D721Med (cell line): ENCODE measurements at regions not wholly inside any gene's neighbourhood (a gene's known extent, or its start where the extent isn't known, plus 50 kb on each side); places are given as distances from the start of the nearest gene placed in this dataset.

Experiments
- DNase-seq: peaks from one replicate; pipeline ENCODE4 v3.0.0; 2011; ENCODE audit warnings: low spot score; ENCODE audit not compliant: insufficient read length
- FAIRE-seq: peaks from 2 replicates; lab custom pipeline; 2011; peaks lifted over from hg19 to GRCh38; lab: Jason Lieb, UNC
- TF ChIP-seq, protein P1 (sequence below): IDR thresholded peaks from 2 replicates; pipeline ENCODE4 v1.5.1; 2012; ENCODE audit warnings: mild to moderate bottlenecking, control low read depth; ENCODE audit not compliant: insufficient read depth; ENCODE audit errors: missing control alignments

DNA sequence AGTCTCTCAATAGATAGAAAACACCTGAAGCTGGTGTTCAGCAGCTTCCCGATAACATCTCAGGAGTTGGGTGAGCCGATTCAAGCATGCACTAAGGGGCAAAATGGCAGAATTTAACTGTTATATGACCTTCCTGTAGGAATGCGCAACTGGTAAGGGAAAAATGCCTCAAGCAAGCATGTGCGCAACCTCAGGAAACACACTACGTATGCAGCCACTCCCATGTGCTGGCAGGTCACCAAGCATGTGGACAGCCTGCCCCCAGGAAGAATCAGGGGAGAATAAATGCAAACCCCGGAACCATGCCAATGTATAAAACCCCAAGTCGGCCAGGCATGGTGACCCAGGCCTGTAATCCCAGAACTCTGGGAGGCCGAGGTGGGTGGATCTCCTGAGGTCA is 645.6 kb downstream of the NYAP2 start:
- no peak for FAIRE-seq
- no peak for DNase-seq
- TF ChIP-seq, protein P1, sequence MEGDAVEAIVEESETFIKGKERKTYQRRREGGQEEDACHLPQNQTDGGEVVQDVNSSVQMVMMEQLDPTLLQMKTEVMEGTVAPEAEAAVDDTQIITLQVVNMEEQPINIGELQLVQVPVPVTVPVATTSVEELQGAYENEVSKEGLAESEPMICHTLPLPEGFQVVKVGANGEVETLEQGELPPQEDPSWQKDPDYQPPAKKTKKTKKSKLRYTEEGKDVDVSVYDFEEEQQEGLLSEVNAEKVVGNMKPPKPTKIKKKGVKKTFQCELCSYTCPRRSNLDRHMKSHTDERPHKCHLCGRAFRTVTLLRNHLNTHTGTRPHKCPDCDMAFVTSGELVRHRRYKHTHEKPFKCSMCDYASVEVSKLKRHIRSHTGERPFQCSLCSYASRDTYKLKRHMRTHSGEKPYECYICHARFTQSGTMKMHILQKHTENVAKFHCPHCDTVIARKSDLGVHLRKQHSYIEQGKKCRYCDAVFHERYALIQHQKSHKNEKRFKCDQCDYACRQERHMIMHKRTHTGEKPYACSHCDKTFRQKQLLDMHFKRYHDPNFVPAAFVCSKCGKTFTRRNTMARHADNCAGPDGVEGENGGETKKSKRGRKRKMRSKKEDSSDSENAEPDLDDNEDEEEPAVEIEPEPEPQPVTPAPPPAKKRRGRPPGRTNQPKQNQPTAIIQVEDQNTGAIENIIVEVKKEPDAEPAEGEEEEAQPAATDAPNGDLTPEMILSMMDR, result no peak

DNA sequence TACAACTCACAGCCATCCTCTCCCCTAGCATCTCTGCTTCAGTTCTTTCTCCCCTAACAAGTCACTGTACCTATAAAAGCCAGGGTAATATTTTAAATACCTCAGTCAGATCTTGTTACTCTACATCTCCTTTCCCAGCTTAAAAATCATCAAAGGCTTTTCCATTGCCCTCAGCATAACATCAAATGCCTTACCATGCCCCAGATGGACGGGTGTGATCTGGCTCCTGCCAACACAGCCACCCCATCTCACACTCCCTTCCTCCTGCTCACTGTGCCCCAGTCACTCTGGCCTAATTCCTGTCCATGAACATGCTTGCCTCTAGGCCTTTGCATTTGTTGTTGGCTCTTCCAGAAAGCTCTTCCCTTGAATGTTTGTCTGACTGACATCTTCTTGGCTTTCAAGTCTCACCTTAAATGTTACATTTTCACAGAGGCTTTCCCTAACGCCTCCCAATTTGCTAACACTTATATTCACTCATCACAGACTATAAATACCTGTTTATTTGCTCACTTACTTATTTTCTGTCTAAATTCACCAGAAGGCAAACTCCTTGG is 640.9 kb downstream of the NYAP2 start:
- TF ChIP-seq, protein P1, result no peak
- FAIRE-seq (no peak), DNase-seq (no peak)

DNA sequence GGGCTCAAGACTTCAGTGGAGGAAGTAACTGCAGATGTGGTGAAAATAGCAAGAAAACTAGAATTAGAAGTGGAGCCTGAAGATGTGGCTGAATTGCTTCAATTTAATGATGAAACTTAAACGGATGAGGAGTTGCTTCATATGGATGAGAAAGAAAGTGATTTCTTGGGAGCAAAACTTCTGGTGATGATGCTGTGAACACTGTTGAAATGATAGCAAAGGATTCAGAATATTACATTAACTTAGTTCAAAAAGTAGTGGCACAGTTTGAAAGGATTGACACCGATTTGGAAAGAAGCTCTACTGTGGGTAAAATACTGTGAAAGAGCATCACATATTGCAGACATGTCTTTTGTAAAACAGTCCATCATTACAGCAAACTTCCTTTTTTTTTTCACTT is 638.0 kb downstream of the NYAP2 start:
- FAIRE-seq (no peak), DNase-seq (no peak)
- TF ChIP-seq, protein P1, result no peak

DNA sequence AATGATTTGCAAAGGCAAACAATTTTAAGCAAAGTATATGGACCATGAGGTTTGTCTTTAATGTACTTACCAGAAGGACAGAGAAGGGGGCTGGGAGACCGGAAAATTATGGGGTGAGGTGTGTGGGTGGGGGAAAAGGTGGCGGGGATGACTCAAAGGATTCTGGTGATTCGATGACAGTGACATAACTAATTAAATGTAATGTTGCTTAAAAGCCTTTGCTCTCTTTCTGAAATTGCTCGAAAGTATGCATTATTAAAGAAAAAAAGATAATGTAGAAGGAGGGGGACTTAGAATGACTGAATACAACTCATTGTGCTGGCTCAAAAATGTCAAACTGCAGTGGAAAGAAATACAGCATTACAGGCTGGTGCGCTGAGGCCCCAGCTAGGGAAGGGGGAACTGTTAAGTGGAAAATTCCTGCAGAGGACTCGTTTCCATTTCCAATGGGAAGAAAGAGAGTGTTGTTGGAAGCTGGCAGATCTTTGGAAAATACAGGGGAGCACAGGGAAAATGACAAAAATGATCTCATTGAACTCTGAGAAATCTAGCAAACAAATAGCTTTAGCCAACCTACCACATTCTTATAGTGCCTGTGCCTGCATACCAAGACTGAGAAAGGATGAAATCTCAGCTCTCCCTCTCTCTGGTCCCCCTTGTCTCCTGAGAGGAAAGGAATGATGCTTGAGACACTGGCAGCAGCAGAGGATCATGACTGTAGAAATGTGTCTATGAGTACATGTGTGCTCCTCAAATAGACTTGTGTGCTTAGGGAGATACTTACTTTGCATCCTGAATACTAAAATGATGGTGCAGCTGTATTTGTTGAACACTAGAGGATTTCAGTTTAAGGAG is 632.4 kb downstream of the NYAP2 start:
- DNase-seq, result no peak
- no peak for FAIRE-seq
- TF ChIP-seq, protein P1, result no peak

DNA sequence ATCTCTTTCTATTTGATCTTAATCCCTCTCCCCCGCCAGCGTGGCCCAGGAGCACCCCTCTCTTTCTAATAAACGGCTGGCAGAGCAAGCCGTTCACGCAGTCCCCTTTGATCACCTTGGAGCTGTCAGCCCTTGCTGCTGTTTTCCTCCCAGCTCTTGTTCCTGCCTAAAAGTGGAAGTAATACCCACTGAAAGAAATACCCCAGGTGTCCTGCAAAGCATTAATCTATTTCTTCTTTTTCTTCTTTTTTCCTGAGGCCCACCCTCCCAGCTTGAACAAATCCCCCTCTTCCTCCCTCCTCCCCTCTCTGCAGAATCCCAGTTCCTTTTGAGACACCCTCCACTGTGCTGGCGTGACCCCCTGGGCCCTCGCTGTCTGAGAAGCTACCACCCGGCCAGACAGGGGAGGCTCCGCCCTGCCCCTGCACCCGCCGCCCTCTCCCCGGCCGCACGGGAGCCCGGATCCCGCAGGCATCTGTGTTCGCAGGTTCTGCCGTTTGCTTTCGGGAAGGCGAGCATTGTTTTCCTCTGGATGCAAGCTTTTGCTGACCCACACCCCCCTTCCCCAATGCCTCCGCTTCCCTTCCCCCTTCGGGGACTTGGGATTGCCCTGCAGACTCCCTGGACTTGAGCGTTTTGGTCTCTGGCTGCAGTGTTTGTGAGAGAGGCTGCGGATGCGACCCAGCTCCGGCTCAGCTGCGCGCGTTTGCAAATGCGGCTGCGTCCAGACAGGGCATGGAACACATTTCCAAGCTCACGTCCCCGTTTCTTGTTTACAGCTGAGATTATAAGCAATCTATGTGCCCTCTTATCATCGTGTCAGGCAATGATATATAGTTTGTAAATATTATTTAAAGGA is 631.5 kb downstream of the NYAP2 start:
- TF ChIP-seq, protein P1, result no peak
- peak; percentile 38 for DNase-seq
- no peak for FAIRE-seq

DNA sequence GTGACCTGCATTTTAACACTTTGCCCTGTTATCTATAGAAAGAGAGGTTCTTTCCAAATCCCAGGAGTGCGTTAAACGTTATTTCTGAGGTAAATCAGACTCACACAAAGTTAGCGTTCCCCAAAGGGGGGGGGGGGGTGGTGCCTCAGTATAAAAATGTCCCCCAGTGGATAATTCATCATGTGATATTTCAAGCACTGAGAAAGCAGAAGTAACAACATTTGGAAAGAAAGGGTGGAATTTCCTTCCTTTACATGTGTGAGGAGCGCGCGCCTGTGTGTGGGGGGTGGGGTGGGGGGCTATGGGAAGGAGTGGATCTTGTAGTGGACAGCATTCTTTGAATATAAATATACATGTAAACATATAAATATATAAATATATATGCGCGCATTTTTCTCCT is 630.9 kb downstream of the NYAP2 start:
- FAIRE-seq (no peak), DNase-seq (no peak)
- TF ChIP-seq, protein P1, result no peak
